ENCODE measurements at regions not wholly inside any gene's neighbourhood (a gene's known extent, or its start where the extent isn't known, plus 50 kb on each side); places are given as distances from the start of the nearest gene placed in this dataset.

GRCh38 chr1:173122344-173122935 is 71.7 kb upstream of the TNFSF18 start:
- no peak for TF ChIP-seq POLR2A (IDR thresholded peaks at IDR 0.05)
- TF ChIP-seq, protein P1, sequence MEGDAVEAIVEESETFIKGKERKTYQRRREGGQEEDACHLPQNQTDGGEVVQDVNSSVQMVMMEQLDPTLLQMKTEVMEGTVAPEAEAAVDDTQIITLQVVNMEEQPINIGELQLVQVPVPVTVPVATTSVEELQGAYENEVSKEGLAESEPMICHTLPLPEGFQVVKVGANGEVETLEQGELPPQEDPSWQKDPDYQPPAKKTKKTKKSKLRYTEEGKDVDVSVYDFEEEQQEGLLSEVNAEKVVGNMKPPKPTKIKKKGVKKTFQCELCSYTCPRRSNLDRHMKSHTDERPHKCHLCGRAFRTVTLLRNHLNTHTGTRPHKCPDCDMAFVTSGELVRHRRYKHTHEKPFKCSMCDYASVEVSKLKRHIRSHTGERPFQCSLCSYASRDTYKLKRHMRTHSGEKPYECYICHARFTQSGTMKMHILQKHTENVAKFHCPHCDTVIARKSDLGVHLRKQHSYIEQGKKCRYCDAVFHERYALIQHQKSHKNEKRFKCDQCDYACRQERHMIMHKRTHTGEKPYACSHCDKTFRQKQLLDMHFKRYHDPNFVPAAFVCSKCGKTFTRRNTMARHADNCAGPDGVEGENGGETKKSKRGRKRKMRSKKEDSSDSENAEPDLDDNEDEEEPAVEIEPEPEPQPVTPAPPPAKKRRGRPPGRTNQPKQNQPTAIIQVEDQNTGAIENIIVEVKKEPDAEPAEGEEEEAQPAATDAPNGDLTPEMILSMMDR (IDR thresholded peaks at IDR 0.05): no peak

Measured in esophagus squamous epithelium (tissue), 4 donors.